Ascending aorta (tissue), 2 donors: ENCODE measurements at regions not wholly inside any gene's neighbourhood (a gene's known extent, or its start where the extent isn't known, plus 50 kb on each side); places are given as distances from the start of the nearest gene placed in this dataset.
"Not testable (repeated sequence)": the region's sequence is repeated elsewhere in the genome, so short reads cannot be mapped to it uniquely, and the experiment has no call there.

Source experiments
- DNase-seq, 2 donors: peaks; one replicate each; pipeline ENCODE4 v3.0.0-alpha.2; 2019; ENCODE audit warnings: low spot score in 2 of 2
- H3K27ac ChIP-seq, 2 donors: fragments of 200-600 bp; sonication (generic); one replicate each; pipeline ENCODE4 v1.5.1; 2016 to 2017; ENCODE audit warnings: mild to moderate bottlenecking in 1 of 2
- H3K27me3 ChIP-seq: fragments of 200-600 bp; sonication (generic); one replicate; pipeline ENCODE4 v1.5.1; 2017
- H3K36me3 ChIP-seq, 2 donors: fragments of 200-600 bp; sonication (generic); one replicate each; pipeline ENCODE4 v1.5.1; 2016
- H3K4me1 ChIP-seq, 2 donors: fragments of 200-600 bp; sonication (generic); one replicate each; pipeline ENCODE4 v1.5.1; 2016 to 2017; ENCODE audit warnings: mild to moderate bottlenecking in 1 of 2
- H3K4me3 ChIP-seq, 2 donors: fragments of 200-600 bp; sonication (generic); one replicate each; pipeline ENCODE4 v1.5.1; 2016 to 2017; ENCODE audit warnings: mild to moderate bottlenecking in 1 of 2
- H3K9me3 ChIP-seq, 2 donors: fragments of 200-600 bp; sonication (generic); one replicate each; pipeline ENCODE4 v1.5.1; 2016
- intact Hi-C: fragments of 100-400 bp; cut with DNase I; formaldehyde crosslinking; loops from one replicate; pipeline ENCODE4 v1.15.1; 2023
- TF ChIP-seq, protein P1 (sequence below), 3 experiments: fragments of 200-600 bp in 2 of 3; fragments of 450-650 bp in 1 of 3; sonication (generic) in 2 of 3; IDR thresholded peaks; one replicate each; pipeline ENCODE4 v1.5.1; 2016 to 2019; ENCODE audit warnings: antibody characterized with exemption in 3 of 3, mild to moderate bottlenecking in 1 of 3, moderate library complexity in 1 of 3

DNA sequence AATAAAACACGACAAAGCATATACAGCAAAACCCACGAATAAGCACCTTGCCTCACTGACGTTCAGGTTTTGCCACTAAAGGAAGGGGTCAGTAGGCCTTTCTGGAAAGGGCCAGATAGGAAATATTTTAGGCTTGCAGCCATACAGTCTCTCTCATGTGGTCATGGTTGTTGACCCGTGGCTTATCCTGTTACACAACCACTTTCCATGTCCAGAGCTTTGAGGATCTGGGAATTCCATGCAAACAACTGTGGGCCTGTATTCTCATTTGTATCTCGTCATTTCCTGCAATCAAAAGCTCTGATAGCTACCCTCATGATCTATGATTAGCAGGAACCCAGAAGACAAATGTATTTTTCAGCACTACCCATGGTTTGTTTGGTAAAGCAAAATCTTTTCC is 108.3 kb downstream of the DRD1 start:
- intact Hi-C loops, result no loop called here
- TF ChIP-seq, protein P1, sequence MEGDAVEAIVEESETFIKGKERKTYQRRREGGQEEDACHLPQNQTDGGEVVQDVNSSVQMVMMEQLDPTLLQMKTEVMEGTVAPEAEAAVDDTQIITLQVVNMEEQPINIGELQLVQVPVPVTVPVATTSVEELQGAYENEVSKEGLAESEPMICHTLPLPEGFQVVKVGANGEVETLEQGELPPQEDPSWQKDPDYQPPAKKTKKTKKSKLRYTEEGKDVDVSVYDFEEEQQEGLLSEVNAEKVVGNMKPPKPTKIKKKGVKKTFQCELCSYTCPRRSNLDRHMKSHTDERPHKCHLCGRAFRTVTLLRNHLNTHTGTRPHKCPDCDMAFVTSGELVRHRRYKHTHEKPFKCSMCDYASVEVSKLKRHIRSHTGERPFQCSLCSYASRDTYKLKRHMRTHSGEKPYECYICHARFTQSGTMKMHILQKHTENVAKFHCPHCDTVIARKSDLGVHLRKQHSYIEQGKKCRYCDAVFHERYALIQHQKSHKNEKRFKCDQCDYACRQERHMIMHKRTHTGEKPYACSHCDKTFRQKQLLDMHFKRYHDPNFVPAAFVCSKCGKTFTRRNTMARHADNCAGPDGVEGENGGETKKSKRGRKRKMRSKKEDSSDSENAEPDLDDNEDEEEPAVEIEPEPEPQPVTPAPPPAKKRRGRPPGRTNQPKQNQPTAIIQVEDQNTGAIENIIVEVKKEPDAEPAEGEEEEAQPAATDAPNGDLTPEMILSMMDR (IDR thresholded peaks at IDR 0.05), result no peak
- no peaks in the 10 kb centered on the region for H3K36me3 ChIP-seq
- no peak for DNase-seq
- H3K9me3 ChIP-seq, result no peaks in the 10 kb centered on the region
- no peak overlapping the region for H3K4me3 ChIP-seq
- H3K27ac ChIP-seq, result no peak overlapping the region
- H3K27me3 ChIP-seq, result no peaks in the 10 kb centered on the region
- H3K4me1 ChIP-seq, result no peaks in the 10 kb centered on the region

DNA sequence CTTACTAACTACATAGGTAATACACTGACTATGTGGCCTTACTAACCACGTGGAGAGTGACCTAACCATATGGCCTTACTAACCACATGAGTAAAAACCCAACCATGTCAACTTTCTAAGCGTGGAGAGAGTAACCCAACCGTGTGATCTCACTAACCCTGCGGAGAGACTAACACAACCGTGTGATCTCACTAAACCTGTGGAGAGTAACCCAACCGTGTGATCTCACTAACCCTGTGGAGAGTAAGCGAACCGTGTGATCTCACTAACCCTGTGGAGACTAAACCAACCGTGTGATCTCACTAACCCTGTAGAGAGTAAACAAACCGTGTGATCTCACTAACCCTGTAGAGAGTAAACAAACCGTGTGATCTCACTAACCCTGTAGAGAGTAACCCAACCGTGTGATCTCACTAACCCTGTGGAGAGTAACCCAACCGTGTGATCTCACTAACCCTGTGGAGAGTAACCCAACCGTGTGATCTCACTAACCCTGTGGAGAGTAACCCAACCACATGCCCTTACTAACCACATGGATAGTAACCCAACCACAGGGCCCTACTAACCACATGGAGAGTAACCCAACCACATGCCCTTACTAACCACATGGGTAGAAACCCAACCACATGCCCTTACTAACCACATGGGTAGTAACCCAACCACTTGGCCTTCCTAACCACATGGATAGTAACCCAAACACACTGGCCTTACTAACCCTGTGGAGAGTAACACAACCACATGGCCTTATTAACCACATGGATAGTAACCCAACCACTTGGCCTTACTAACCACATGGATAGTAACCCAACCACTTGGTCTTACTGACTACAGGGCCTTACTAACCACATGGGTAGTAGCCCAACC is 112.6 kb downstream of the DRD1 start:
- H3K4me1 ChIP-seq, DNase-seq, H3K27me3 ChIP-seq, intact Hi-C loops, H3K4me3 ChIP-seq, H3K36me3 ChIP-seq, H3K27ac ChIP-seq, H3K9me3 ChIP-seq: not testable (repeated sequence)

DNA sequence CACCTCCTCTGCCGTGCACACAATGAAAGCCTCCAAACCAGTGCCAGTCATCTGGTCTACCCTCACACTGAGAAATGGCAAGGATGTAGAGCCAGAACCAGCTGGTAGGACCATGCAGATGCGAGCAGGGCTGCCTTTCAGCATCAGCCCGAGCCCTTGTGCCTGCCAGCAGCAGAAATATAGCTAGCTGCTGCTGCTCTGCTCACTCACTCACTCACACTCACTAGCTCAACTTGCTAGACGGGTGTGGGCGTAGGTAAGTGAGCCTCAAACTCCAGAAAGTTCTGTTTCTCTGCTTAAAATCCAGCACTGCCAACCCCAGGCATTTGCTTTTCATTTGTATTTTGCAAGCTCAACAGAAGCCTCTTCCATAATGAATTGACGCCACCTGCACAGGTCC is 114.0 kb downstream of the DRD1 start:
- DNase-seq, result no peak
- no peaks in the 10 kb centered on the region for H3K9me3 ChIP-seq
- no peak overlapping the region for H3K27ac ChIP-seq
- H3K4me3 ChIP-seq, result no peak overlapping the region
- intact Hi-C loops, result no loop called here
- TF ChIP-seq, protein P1 (IDR thresholded peaks at IDR 0.05), result no peak
- H3K4me1 ChIP-seq, result no peaks in the 10 kb centered on the region
- no peaks in the 10 kb centered on the region for H3K36me3 ChIP-seq
- H3K27me3 ChIP-seq, result no peaks in the 10 kb centered on the region

GRCh38 chr5:175328687-175329086 is 115.3 kb downstream of the DRD1 start:
- Histone ChIP-seq H3K36me3 (no peaks in the 10 kb centered on the region), H3K9me3 (no peaks in the 10 kb centered on the region), H3K27me3 (no peaks in the 10 kb centered on the region), H3K4me3 (no peak overlapping the region), H3K27ac (no peak overlapping the region), H3K4me1 (no peaks in the 10 kb centered on the region)
- TF ChIP-seq, protein P1 (IDR thresholded peaks at IDR 0.05), result no peak
- no peak for DNase-seq
- intact Hi-C loops, result no loop called here

- TF ChIP-seq, protein P1 (IDR thresholded peaks at IDR 0.05), result no peak
- Histone ChIP-seq H3K4me1 (no peaks in the 10 kb centered on the region), H3K9me3 (no peaks in the 10 kb centered on the region), H3K36me3 (no peaks in the 10 kb centered on the region), H3K4me3 (no peak overlapping the region), H3K27me3 (no peaks in the 10 kb centered on the region), H3K27ac (no peak overlapping the region)
- intact Hi-C loops, result no loop called here
- DNase-seq, result no peak
These were observed 115.8 kb downstream of the DRD1 start for GRCh38 chr5:175328176-175328575.

DNA sequence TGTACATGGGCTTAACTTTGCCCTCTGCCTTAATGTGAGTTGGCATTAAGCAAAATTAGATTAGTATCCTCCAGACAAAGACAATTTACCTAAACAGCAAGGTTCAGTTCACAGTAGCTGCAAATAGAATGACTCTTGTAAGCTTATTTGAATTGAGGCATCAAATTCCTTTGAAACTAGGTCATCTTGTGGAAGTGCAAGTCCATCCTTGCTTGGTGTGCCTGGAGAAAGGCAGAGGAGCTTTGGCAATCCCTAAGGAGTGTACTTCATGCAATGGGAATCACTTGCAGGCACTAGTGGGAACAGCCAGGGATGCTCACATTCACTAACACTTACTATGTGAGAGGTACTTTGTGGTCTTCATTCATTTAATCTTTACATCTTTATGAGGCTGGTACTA is 118.3 kb downstream of the DRD1 start:
- H3K27me3 ChIP-seq, result no peaks in the 10 kb centered on the region
- H3K9me3 ChIP-seq, result no peaks in the 10 kb centered on the region
- intact Hi-C loops, result no loop called here
- H3K4me3 ChIP-seq, result no peak overlapping the region
- TF ChIP-seq, protein P1 (IDR thresholded peaks at IDR 0.05), result no peak
- no peaks in the 10 kb centered on the region for H3K36me3 ChIP-seq
- H3K27ac ChIP-seq, result no peak overlapping the region
- no peak for DNase-seq
- H3K4me1 ChIP-seq, result no peaks in the 10 kb centered on the region
